Spleen (tissue), 7 donors: ENCODE measurements at regions not wholly inside any gene's neighbourhood (a gene's known extent, or its start where the extent isn't known, plus 50 kb on each side); places are given as distances from the start of the nearest gene placed in this dataset.

Experiments used
- CTCF ChIP-seq, 11 experiments: fragments of 200-600 bp in 7 of 11; fragments of 450-650 bp in 4 of 11; sonication (generic) in 4 of 11; IDR thresholded peaks in 8 of 11; conservative IDR thresholded peaks in 3 of 11; 1 replicate in 7 of 11; 2 replicates in 4 of 11; pipeline versions ENCODE4 v1.4.0 to v1.8.0; 2016 to 2021; ENCODE audit warnings: antibody characterized with exemption in 11 of 11, inconsistent platforms in 4 of 11, mild to moderate bottlenecking in 1 of 11
- POLR2A ChIP-seq, 3 donors: fragments of 450-650 bp; IDR thresholded peaks; one replicate each; pipeline ENCODE4 v1.5.1; 2017; ENCODE audit warnings: antibody characterized with exemption in 3 of 3, mild to moderate bottlenecking in 1 of 3
- donor health status: DM: no; HTN: no; CAD: no; lungs with moderate emphysema.
- donor health status: DM: no; HTN: no; CAD: no.
- donor health status: DM: no; HTN: no; CAD: no.

- TF ChIP-seq CTCF (IDR thresholded peaks at IDR 0.05 in 8 of 11, conservative IDR thresholded peaks at IDR 0.05 in 3 of 11): no peak
- no peak for TF ChIP-seq POLR2A (IDR thresholded peaks at IDR 0.05)
Observed at GRCh38 chr18:79625924-79626561, 53.6 kb upstream of the CTDP1 start.
